ENCODE measurements at regions not wholly inside any gene's neighbourhood (a gene's known extent, or its start where the extent isn't known, plus 50 kb on each side); places are given as distances from the start of the nearest gene placed in this dataset.

GRCh38 chr12:65673156-65673690, 151.1 kb upstream of the HMGA2 start:
- no peaks in the 10 kb centered on the region for H3K9me3 ChIP-seq (ENCODE audit: control insufficient read depth in 4 of 4, low read length in 3 of 4)
- H3K36me3 ChIP-seq (ENCODE audit: control insufficient read depth in 4 of 4, insufficient read depth in 3 of 4, low read depth in 1 of 4, low read length in 3 of 4) = no peaks in the 10 kb centered on the region
- no peak overlapping the region for H3K27ac ChIP-seq (ENCODE audit: low read depth in 1 of 2, low read length in 2 of 2)
- TF ChIP-seq JUND (IDR thresholded peaks at IDR 0.05) (no peak), FOXA2 (IDR thresholded peaks at IDR 0.05) (no peak), YY1 (IDR thresholded peaks at IDR 0.05) (no peak), TAF1 (conservative IDR thresholded peaks at IDR 0.05) (no peak), HNF4A (conservative IDR thresholded peaks at IDR 0.05) (no peak), EGR1 (IDR thresholded peaks at IDR 0.05; ENCODE audit: low read depth in 2 of 2) (no peak), CTCF (IDR thresholded peaks at IDR 0.05; ENCODE audit: low read depth, low read length, missing input control) (no peak), SP1 (IDR thresholded peaks at IDR 0.05) (no peak), FOXA1 (IDR thresholded peaks at IDR 0.05) (no peak), NR2F2 (IDR thresholded peaks at IDR 0.05) (no peak), GABPA (IDR thresholded peaks at IDR 0.05 in 1 of 2, conservative IDR thresholded peaks at IDR 0.05 in 1 of 2) (no peak), ZBTB33 (IDR thresholded peaks at IDR 0.05) (no peak), RXRA (IDR thresholded peaks at IDR 0.05) (no peak), RAD21 (IDR thresholded peaks at IDR 0.05) (no peak)
- TF ChIP-seq, protein P1, sequence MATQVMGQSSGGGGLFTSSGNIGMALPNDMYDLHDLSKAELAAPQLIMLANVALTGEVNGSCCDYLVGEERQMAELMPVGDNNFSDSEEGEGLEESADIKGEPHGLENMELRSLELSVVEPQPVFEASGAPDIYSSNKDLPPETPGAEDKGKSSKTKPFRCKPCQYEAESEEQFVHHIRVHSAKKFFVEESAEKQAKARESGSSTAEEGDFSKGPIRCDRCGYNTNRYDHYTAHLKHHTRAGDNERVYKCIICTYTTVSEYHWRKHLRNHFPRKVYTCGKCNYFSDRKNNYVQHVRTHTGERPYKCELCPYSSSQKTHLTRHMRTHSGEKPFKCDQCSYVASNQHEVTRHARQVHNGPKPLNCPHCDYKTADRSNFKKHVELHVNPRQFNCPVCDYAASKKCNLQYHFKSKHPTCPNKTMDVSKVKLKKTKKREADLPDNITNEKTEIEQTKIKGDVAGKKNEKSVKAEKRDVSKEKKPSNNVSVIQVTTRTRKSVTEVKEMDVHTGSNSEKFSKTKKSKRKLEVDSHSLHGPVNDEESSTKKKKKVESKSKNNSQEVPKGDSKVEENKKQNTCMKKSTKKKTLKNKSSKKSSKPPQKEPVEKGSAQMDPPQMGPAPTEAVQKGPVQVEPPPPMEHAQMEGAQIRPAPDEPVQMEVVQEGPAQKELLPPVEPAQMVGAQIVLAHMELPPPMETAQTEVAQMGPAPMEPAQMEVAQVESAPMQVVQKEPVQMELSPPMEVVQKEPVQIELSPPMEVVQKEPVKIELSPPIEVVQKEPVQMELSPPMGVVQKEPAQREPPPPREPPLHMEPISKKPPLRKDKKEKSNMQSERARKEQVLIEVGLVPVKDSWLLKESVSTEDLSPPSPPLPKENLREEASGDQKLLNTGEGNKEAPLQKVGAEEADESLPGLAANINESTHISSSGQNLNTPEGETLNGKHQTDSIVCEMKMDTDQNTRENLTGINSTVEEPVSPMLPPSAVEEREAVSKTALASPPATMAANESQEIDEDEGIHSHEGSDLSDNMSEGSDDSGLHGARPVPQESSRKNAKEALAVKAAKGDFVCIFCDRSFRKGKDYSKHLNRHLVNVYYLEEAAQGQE (IDR thresholded peaks at IDR 0.05) = no peak
- TF ChIP-seq, protein P2, sequence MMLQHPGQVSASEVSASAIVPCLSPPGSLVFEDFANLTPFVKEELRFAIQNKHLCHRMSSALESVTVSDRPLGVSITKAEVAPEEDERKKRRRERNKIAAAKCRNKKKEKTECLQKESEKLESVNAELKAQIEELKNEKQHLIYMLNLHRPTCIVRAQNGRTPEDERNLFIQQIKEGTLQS (IDR thresholded peaks at IDR 0.05) = no peak
- TF ChIP-seq, protein P3, sequence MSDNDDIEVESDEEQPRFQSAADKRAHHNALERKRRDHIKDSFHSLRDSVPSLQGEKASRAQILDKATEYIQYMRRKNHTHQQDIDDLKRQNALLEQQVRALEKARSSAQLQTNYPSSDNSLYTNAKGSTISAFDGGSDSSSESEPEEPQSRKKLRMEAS (IDR thresholded peaks at IDR 0.05) = no peak
- no peaks in the 10 kb centered on the region for H3K27me3 ChIP-seq (ENCODE audit: control insufficient read depth in 4 of 4, insufficient read depth in 4 of 4, low read length in 3 of 4)
- no peak overlapping the region for H3K9ac ChIP-seq (ENCODE audit: low read depth in 1 of 2, low read length in 2 of 2)
- no peak overlapping the region for H3K4me3 ChIP-seq (ENCODE audit: low read depth in 1 of 3, low read length in 3 of 3)
- DNase-seq (ENCODE audit: low spot score) = no peak
- H3K4me1 ChIP-seq (ENCODE audit: control insufficient read depth in 4 of 4, insufficient read depth in 4 of 4, low read length in 3 of 4) = no peaks in the 10 kb centered on the region

Measured in liver (tissue), 7 donors.